HCT116 (cell line): ENCODE measurements at regions not wholly inside any gene's neighbourhood (a gene's known extent, or its start where the extent isn't known, plus 50 kb on each side); places are given as distances from the start of the nearest gene placed in this dataset.

ENCODE experiments used
- ATAC-seq: fragments of 200-7000 bp; cut with Tn5 transposase; 2 replicates; pipeline ENCODE4 v1.9.1; 2020; ENCODE audit warnings: mild to moderate bottlenecking, moderate library complexity
- BruUV-seq: library from RNA; stranded (reverse); fragments of 400-500 nt; replicated peaks from 2 replicates; lab custom pipeline; 2021; lab: Mats Ljungman, UMichigan
- CTCF ChIA-PET: fragments of 300-600 bp; sonication (Branson Sonifier 250); formaldehyde crosslinking; loops from one replicate; lab custom pipeline; 2021; ENCODE audit warnings: antibody characterized with exemption; lab: Charles Lee
- POLR2A ChIA-PET: fragments of 300-600, 350-600 bp; sonication (Branson Sonifier 250); formaldehyde crosslinking; loops from one replicate; lab custom pipeline; 2021; ENCODE audit warnings: antibody characterized with exemption; lab: Charles Lee
- RAD21 ChIA-PET, 2 experiments: fragments of 300-600 bp; sonication (Branson Sonifier 250); formaldehyde crosslinking; loops; one replicate each; lab custom pipeline; 2023; ENCODE audit warnings: low total read pairs in 2 of 2; ENCODE audit not compliant: uncharacterized antibody in 2 of 2, unreplicated experiment in 2 of 2, low non-redundant PET in 1 of 2; lab: Charles Lee
- DNase-seq: peaks from one replicate; pipeline ENCODE4 v3.0.0-alpha.2; 2010; ENCODE audit warnings: low read depth, low spot score
- H2AFZ ChIP-seq: fragments of 200-600 bp; shearing (Covaris generic), sonication (generic); 2 replicates; pipeline ENCODE4 v1.6.1; 2017; ENCODE audit warnings: low read depth, mixed run types, mixed read lengths, antibody characterized with exemption, low read length; ENCODE audit not compliant: poor library complexity, severe bottlenecking
- H3K27ac ChIP-seq: 2 replicates; pipeline ENCODE4 v1.5.1; 2012; ENCODE audit warnings: low read depth, low read length
- H3K27me3 ChIP-seq: fragments of 200-600 bp; sonication (generic); 2 replicates; pipeline ENCODE4 v1.6.1; 2016; ENCODE audit warnings: mixed run types, low read length, mixed read lengths; ENCODE audit not compliant: insufficient read depth
- H3K36me3 ChIP-seq, 2 experiments: fragments of 200-500 bp in 1 of 2; fragments of 200-600 bp in 1 of 2; sonication (Bioruptor generic) in 1 of 2; sonication (generic) in 1 of 2; 2 replicates each; pipeline versions ENCODE4 v1.5.1 to v1.6.1; 2014 to 2016; ENCODE audit warnings: low read length in 2 of 2, inconsistent platforms in 1 of 2, mixed read lengths in 1 of 2, mixed run types in 1 of 2; ENCODE audit not compliant: insufficient read depth in 2 of 2, control insufficient read depth in 1 of 2
- H3K4me1 ChIP-seq, 2 experiments: fragments of 200-600 bp in 1 of 2; sonication (generic) in 1 of 2; 2 replicates each; pipeline versions ENCODE4 v1.5.1 to v1.6.1; 2012 to 2017; ENCODE audit warnings: low read length in 2 of 2, inconsistent platforms in 1 of 2, mild to moderate bottlenecking in 1 of 2, mixed read lengths in 1 of 2, mixed run types in 1 of 2, moderate library complexity in 1 of 2; ENCODE audit not compliant: insufficient read depth in 2 of 2, control insufficient read depth in 1 of 2
- H3K4me2 ChIP-seq: fragments of 200-600 bp; sonication (generic); 2 replicates; pipeline ENCODE4 v1.6.1; 2017; ENCODE audit warnings: mixed run types, low read length, mixed read lengths
- H3K4me3 ChIP-seq, 2 experiments: fragments of 200-600 bp in 1 of 2; sonication (generic) in 1 of 2; replicated peaks in 1 of 2; 2 replicates each; pipeline ENCODE4 v1.5.1; 2011 to 2016; ENCODE audit warnings: low read length in 2 of 2, control low read depth in 1 of 2, low read depth in 1 of 2, mild to moderate bottlenecking in 1 of 2, mixed read lengths in 1 of 2, mixed run types in 1 of 2
- H3K79me2 ChIP-seq: fragments of 200-600 bp; sonication (generic); 2 replicates; pipeline ENCODE4 v1.6.1; 2017; ENCODE audit warnings: mild to moderate bottlenecking, mixed run types, low read length, moderate library complexity, mixed read lengths; ENCODE audit not compliant: insufficient read depth
- H3K9ac ChIP-seq: fragments of 200-600 bp; sonication (generic); 2 replicates; pipeline ENCODE4 v1.6.1; 2016; ENCODE audit warnings: low read length, mixed read lengths
- H3K9me2 ChIP-seq: fragments of 200-600 bp; sonication (generic), shearing (Covaris generic); 2 replicates; pipeline ENCODE4 v1.6.1; 2017; ENCODE audit warnings: mixed run types, mild to moderate bottlenecking, moderate library complexity; ENCODE audit not compliant: insufficient read depth
- H3K9me3 ChIP-seq, 2 experiments: fragments of 200-500 bp in 1 of 2; fragments of 200-600 bp in 1 of 2; sonication (Bioruptor generic) in 1 of 2; sonication (generic) in 1 of 2; 2 replicates each; pipeline ENCODE4 v1.6.1; 2014 to 2017; ENCODE audit warnings: low read length in 2 of 2, mixed read lengths in 2 of 2, inconsistent platforms in 1 of 2, low read depth in 1 of 2, mild to moderate bottlenecking in 1 of 2, mixed run types in 1 of 2, moderate library complexity in 1 of 2; ENCODE audit not compliant: control insufficient read depth in 1 of 2, insufficient read depth in 1 of 2
- H4K20me1 ChIP-seq: fragments of 200-600 bp; sonication (generic), shearing (Covaris generic); 2 replicates; pipeline ENCODE4 v1.6.1; 2017; ENCODE audit warnings: mixed run types, mild to moderate bottlenecking, moderate library complexity; ENCODE audit not compliant: insufficient read depth
- CEBPB ChIP-seq: IDR thresholded peaks from 2 replicates; pipeline ENCODE4 v1.6.1; 2012; ENCODE audit warnings: low read depth
- EZH2phosphoT487 ChIP-seq: fragments of 200-600 bp; IDR thresholded peaks from 2 replicates; pipeline ENCODE4 v1.6.1; 2018; ENCODE audit warnings: antibody characterized with exemption, borderline replicate concordance
- JUND ChIP-seq: IDR thresholded peaks from 2 replicates; pipeline ENCODE4 v1.6.1; 2012
- POLR2AphosphoS5 ChIP-seq: IDR thresholded peaks from 2 replicates; pipeline ENCODE4 v1.6.1; 2011; ENCODE audit warnings: mild to moderate bottlenecking, low read depth, low read length, moderate library complexity
- SIN3A ChIP-seq: IDR thresholded peaks from 2 replicates; pipeline ENCODE4 v1.6.1; 2012; ENCODE audit warnings: low read depth
- SP1 ChIP-seq: IDR thresholded peaks from 2 replicates; pipeline ENCODE4 v1.6.1; 2012; ENCODE audit warnings: low read depth
- ZNF274 ChIP-seq: fragments of 200-500 bp; sonication (Bioruptor generic); IDR thresholded peaks from 2 replicates; pipeline ENCODE4 v1.6.1; 2014; ENCODE audit warnings: mild to moderate bottlenecking, low read depth, low read length, inconsistent platforms
- intact Hi-C: fragments of 100-400 bp; cut with micrococcal nuclease; formaldehyde crosslinking; loops from 2 replicates; pipeline ENCODE4 v1.10.0; 2022
- TF ChIP-seq, protein P1 (sequence below), 3 experiments: fragments of 200-600 bp in 1 of 3; sonication (generic) in 1 of 3; IDR thresholded peaks in 2 of 3; conservative IDR thresholded peaks in 1 of 3; 2 replicates each; pipeline ENCODE4 v1.5.1; 2012 to 2017; ENCODE audit warnings: low read depth in 2 of 3, low read length in 2 of 3, antibody characterized with exemption in 1 of 3, borderline replicate concordance in 1 of 3, control low read depth in 1 of 3, mild to moderate bottlenecking in 1 of 3, mixed read lengths in 1 of 3, mixed run types in 1 of 3, moderate library complexity in 1 of 3; ENCODE audit not compliant: insufficient read depth in 1 of 3
- TF ChIP-seq, protein P2 (sequence below): IDR thresholded peaks from 2 replicates; pipeline ENCODE4 v1.6.1; 2011; ENCODE audit warnings: mild to moderate bottlenecking, low read length, moderate library complexity; ENCODE audit not compliant: insufficient replicate concordance; ENCODE audit errors: extremely low read depth

DNA sequence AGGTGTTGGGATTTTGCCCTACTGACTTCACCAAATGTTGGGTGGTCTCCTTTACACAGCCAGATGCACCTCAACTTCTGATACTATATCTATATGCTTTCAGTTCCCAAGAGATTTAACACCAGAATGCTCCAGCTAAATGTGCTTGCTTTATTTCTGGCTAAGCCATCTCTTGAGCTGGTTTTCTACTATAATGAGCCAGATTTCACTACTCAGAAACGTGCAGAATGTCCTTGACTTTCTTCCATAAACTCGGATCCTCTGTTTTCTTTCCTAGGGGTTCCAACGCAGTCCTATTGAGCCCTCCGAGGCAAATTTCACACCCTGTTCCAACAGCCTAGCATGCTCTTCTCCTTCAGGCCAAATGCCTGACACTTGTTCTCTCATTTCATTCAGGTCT lies 200.3 kb downstream of the DPY19L2 start:
- Histone ChIP-seq H3K9me2 (no peaks in the 10 kb centered on the region), H3K4me2 (no peak overlapping the region), H3K4me1 (no peaks in the 10 kb centered on the region), H3K27ac (no peak overlapping the region), H3K27me3 (no peaks in the 10 kb centered on the region), H3K9ac (no peak overlapping the region), H2AFZ (no peak overlapping the region), H3K9me3 (no peaks in the 10 kb centered on the region), H3K79me2 (no peaks in the 10 kb centered on the region), H3K4me3 (no peak overlapping the region), H3K36me3 (no peaks in the 10 kb centered on the region), H4K20me1 (no peaks in the 10 kb centered on the region)
- ChIA-PET POLR2A (no interaction called here), CTCF (no interaction called here), RAD21 (no interaction called here)
- no peak for ATAC-seq
- intact Hi-C loops = no loop called here
- no TSS peak for BruUV-seq
- no peak for TF ChIP-seq ZNF274
- no peak for TF ChIP-seq EZH2phosphoT487
- no peak for TF ChIP-seq JUND
- no peak for TF ChIP-seq SIN3A
- no peak for TF ChIP-seq CEBPB
- DNase-seq = no peak

DNA sequence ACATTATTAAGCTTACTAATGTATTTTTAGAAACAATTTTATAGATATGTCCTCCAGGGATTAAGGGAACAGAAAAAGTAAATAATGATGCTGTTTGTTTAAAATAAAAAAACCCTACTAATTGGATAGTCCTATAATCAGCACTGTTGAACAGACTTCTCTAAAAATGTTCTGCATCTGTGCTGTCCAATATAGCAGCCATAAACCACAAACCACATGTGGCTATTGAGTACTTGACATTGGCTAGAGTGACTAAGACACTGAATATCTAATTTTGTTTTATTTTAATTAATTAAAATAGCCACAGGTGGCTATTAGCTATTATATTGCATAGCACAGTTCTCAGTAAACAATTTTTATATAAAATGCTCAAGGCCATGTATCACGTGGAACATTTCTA lies 210.4 kb downstream of the DPY19L2 start:
- intact Hi-C loops = no loop called here
- no peak for DNase-seq
- Histone ChIP-seq H3K4me2 (no peak overlapping the region), H3K27me3 (no peaks in the 10 kb centered on the region), H3K9ac (no peak overlapping the region), H2AFZ (no peak overlapping the region), H3K79me2 (no peaks in the 10 kb centered on the region), H3K4me3 (no peak overlapping the region), H4K20me1 (no peaks in the 10 kb centered on the region), H3K9me2 (no peaks in the 10 kb centered on the region), H3K27ac (no peak overlapping the region), H3K9me3 (no peaks in the 10 kb centered on the region), H3K36me3 (no peaks in the 10 kb centered on the region), H3K4me1 (no peaks in the 10 kb centered on the region)
- BruUV-seq = no TSS peak
- CTCF ChIA-PET = no interaction called here
- RAD21 ChIA-PET = no interaction called here
- POLR2A ChIA-PET = no interaction called here
- ATAC-seq = no peak
- TF ChIP-seq SP1 = no peak
- no peak for TF ChIP-seq SIN3A
- TF ChIP-seq, protein P1, sequence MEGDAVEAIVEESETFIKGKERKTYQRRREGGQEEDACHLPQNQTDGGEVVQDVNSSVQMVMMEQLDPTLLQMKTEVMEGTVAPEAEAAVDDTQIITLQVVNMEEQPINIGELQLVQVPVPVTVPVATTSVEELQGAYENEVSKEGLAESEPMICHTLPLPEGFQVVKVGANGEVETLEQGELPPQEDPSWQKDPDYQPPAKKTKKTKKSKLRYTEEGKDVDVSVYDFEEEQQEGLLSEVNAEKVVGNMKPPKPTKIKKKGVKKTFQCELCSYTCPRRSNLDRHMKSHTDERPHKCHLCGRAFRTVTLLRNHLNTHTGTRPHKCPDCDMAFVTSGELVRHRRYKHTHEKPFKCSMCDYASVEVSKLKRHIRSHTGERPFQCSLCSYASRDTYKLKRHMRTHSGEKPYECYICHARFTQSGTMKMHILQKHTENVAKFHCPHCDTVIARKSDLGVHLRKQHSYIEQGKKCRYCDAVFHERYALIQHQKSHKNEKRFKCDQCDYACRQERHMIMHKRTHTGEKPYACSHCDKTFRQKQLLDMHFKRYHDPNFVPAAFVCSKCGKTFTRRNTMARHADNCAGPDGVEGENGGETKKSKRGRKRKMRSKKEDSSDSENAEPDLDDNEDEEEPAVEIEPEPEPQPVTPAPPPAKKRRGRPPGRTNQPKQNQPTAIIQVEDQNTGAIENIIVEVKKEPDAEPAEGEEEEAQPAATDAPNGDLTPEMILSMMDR (IDR thresholded peaks at IDR 0.05 in 2 of 3, conservative IDR thresholded peaks at IDR 0.05 in 1 of 3; ENCODE audit: borderline replicate concordance in 1 of 3, insufficient read depth in 1 of 3, low read depth in 2 of 3, low read length in 2 of 3) = no peak
- TF ChIP-seq, protein P2, sequence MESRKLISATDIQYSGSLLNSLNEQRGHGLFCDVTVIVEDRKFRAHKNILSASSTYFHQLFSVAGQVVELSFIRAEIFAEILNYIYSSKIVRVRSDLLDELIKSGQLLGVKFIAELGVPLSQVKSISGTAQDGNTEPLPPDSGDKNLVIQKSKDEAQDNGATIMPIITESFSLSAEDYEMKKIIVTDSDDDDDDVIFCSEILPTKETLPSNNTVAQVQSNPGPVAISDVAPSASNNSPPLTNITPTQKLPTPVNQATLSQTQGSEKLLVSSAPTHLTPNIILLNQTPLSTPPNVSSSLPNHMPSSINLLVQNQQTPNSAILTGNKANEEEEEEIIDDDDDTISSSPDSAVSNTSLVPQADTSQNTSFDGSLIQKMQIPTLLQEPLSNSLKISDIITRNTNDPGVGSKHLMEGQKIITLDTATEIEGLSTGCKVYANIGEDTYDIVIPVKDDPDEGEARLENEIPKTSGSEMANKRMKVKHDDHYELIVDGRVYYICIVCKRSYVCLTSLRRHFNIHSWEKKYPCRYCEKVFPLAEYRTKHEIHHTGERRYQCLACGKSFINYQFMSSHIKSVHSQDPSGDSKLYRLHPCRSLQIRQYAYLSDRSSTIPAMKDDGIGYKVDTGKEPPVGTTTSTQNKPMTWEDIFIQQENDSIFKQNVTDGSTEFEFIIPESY = no peak
- no peak for TF ChIP-seq ZNF274
- no peak for TF ChIP-seq POLR2AphosphoS5
- TF ChIP-seq CEBPB = no peak
- TF ChIP-seq, all 23 proteins: peak for 0
